ENCODE measurements at regions not wholly inside any gene's neighbourhood (a gene's known extent, or its start where the extent isn't known, plus 50 kb on each side); places are given as distances from the start of the nearest gene placed in this dataset.

GRCh38 chr9:88673886-88674285, 138.9 kb downstream of the NXNL2 start:
- ATAC-seq, result no peak
- ChIA-PET POLR2A (no interaction called here), RAD21 (ENCODE audit: unreplicated experiment) (no interaction called here), SMC1A (ENCODE audit: uncharacterized antibody, unreplicated experiment) (no interaction called here), CTCF (interaction anchor here (0.5 to 1.4 kb wide), 2 partner anchors 9 to 1179 kb away, joined by 3 to 4 read pairs; no protein-coding TSS in a partner anchor)
- H2AFZ ChIP-seq (ENCODE audit: control insufficient read depth, low read depth, low read length), result no peak overlapping the region
- no TSS peak for BruUV-seq (replicated peaks)
- H3K9me3 ChIP-seq (replicated peaks; ENCODE audit: control insufficient read depth, insufficient read depth, low read length), result no peaks in the 10 kb centered on the region
- 91% methylated on average over 2 of the region's 2 CpGs for WGBS (ENCODE audit: insufficient coverage, insufficient replicate concordance, low lambda C conversion rate, missing lambda C conversion rate)
- no peaks in the 10 kb centered on the region for H3K79me2 ChIP-seq (ENCODE audit: control insufficient read depth, insufficient read depth, low read length)
- H3K4me1 ChIP-seq (ENCODE audit: control insufficient read depth, insufficient read depth, low read length), result no peaks in the 10 kb centered on the region
- in situ Hi-C loops (cut with MboI), result no loop called here
- TF ChIP-seq BMI1 (IDR thresholded peaks at IDR 0.05; ENCODE audit: borderline replicate concordance), result no peak
- TF ChIP-seq MEF2B (IDR thresholded peaks at IDR 0.05; ENCODE audit: partially characterized antibody, poor library complexity, severe bottlenecking), result no peak
- TF ChIP-seq HCFC1 (IDR thresholded peaks at IDR 0.05; ENCODE audit: low read length), result no peak
- TF ChIP-seq STAT3 (IDR thresholded peaks at IDR 0.05; ENCODE audit: low read depth, low read length), result no peak
- TF ChIP-seq SRF (IDR thresholded peaks at IDR 0.05; ENCODE audit: low read depth in 2 of 2, low read length in 2 of 2), result no peak
- TF ChIP-seq, protein P1, sequence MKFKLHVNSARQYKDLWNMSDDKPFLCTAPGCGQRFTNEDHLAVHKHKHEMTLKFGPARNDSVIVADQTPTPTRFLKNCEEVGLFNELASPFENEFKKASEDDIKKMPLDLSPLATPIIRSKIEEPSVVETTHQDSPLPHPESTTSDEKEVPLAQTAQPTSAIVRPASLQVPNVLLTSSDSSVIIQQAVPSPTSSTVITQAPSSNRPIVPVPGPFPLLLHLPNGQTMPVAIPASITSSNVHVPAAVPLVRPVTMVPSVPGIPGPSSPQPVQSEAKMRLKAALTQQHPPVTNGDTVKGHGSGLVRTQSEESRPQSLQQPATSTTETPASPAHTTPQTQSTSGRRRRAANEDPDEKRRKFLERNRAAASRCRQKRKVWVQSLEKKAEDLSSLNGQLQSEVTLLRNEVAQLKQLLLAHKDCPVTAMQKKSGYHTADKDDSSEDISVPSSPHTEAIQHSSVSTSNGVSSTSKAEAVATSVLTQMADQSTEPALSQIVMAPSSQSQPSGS (IDR thresholded peaks at IDR 0.05; ENCODE audit: low read length), result no peak
- no peak for TF ChIP-seq SUZ12 (IDR thresholded peaks at IDR 0.05; ENCODE audit: unreplicated experiment)
- TF ChIP-seq KLF5 (IDR thresholded peaks at IDR 0.05; ENCODE audit: partially characterized antibody), result no peak
- TF ChIP-seq CEBPB (IDR thresholded peaks at IDR 0.05; ENCODE audit: borderline replicate concordance in 1 of 2, low read depth in 2 of 2, low read length in 2 of 2), result no peak
- TF ChIP-seq, protein P2, sequence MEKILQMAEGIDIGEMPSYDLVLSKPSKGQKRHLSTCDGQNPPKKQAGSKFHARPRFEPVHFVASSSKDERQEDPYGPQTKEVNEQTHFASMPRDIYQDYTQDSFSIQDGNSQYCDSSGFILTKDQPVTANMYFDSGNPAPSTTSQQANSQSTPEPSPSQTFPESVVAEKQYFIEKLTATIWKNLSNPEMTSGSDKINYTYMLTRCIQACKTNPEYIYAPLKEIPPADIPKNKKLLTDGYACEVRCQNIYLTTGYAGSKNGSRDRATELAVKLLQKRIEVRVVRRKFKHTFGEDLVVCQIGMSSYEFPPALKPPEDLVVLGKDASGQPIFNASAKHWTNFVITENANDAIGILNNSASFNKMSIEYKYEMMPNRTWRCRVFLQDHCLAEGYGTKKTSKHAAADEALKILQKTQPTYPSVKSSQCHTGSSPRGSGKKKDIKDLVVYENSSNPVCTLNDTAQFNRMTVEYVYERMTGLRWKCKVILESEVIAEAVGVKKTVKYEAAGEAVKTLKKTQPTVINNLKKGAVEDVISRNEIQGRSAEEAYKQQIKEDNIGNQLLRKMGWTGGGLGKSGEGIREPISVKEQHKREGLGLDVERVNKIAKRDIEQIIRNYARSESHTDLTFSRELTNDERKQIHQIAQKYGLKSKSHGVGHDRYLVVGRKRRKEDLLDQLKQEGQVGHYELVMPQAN (conservative IDR thresholded peaks at IDR 0.05), result no peak
- TF ChIP-seq FOXM1 (IDR thresholded peaks at IDR 0.05; ENCODE audit: low read depth, low read length), result no peak
- TF ChIP-seq, protein P3, sequence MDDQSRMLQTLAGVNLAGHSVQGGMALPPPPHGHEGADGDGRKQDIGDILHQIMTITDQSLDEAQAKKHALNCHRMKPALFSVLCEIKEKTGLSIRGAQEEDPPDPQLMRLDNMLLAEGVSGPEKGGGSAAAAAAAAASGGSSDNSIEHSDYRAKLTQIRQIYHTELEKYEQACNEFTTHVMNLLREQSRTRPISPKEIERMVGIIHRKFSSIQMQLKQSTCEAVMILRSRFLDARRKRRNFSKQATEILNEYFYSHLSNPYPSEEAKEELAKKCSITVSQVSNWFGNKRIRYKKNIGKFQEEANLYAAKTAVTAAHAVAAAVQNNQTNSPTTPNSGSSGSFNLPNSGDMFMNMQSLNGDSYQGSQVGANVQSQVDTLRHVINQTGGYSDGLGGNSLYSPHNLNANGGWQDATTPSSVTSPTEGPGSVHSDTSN (IDR thresholded peaks at IDR 0.05; ENCODE audit: insufficient replicate concordance, low read depth, low read length), result no peak
- no peak for TF ChIP-seq MXI1 (IDR thresholded peaks at IDR 0.05; ENCODE audit: low read depth, low read length)
- no peak for TF ChIP-seq ZBTB33 (IDR thresholded peaks at IDR 0.05)
- TF ChIP-seq TCF7 (IDR thresholded peaks at IDR 0.05; ENCODE audit: borderline replicate concordance), result no peak
- TF ChIP-seq RAD21 (IDR thresholded peaks at IDR 0.05; ENCODE audit: insufficient read depth, low read depth, low read length), result no peak
- no peak for TF ChIP-seq GATAD2B (conservative IDR thresholded peaks at IDR 0.05; ENCODE audit: low read depth)
- TF ChIP-seq RFX5 (IDR thresholded peaks at IDR 0.05; ENCODE audit: low read depth, low read length), result no peak
- H3K36me3 ChIP-seq (ENCODE audit: control insufficient read depth in 2 of 2, insufficient read depth in 2 of 2, low read length in 1 of 2), result no peaks in the 10 kb centered on the region
- H3K27me3 ChIP-seq (replicated peaks in 1 of 2; ENCODE audit: control insufficient read depth in 2 of 2, insufficient read depth in 2 of 2, low read length in 1 of 2), result no peaks in the 10 kb centered on the region
- no peak overlapping the region for H3K27ac ChIP-seq (ENCODE audit: control insufficient read depth, insufficient read depth)
- intact Hi-C loops (cut with micrococcal nuclease; ENCODE audit: unreplicated experiment), result no loop called here
- H3K4me2 ChIP-seq (ENCODE audit: control insufficient read depth, insufficient read depth), result no peak overlapping the region
- H4K20me1 ChIP-seq (ENCODE audit: control insufficient read depth, insufficient read depth), result no peaks in the 10 kb centered on the region
- no peak overlapping the region for H3K4me3 ChIP-seq
- H3K9ac ChIP-seq (ENCODE audit: control insufficient read depth, insufficient read depth, low read length), result no peak overlapping the region
- no peak for DNase-seq (ENCODE audit: low read depth, low spot score)
- no peak for FAIRE-seq
